ENCODE measurements at regions not wholly inside any gene's neighbourhood (a gene's known extent, or its start where the extent isn't known, plus 50 kb on each side); places are given as distances from the start of the nearest gene placed in this dataset.

DNA sequence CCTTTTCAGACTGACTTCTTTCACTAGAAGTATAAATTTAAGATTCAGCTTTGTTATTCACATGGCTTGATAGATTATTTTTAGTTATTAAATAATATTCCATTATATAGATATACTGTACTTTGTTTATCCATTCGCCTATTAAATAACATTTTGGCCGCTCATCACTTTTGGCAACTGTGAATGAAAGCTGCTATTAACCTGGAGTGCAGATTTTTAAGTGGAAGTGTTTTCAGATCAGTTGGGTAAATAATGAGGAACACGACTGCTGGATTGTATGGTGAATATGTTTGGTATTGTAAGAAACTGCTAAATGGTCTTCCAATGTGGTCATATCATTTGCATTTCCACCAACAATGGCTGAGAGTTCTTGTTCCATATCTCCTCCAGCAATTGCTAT lies 97.6 kb upstream of the ZNF804B start:
- Histone ChIP-seq H3K9me3 (ENCODE audit: low read depth) (no peaks in the 10 kb centered on the region), H3F3A (ENCODE audit: insufficient read depth) (no peaks in the 10 kb centered on the region), H3K79me2 (ENCODE audit: insufficient read depth) (no peaks in the 10 kb centered on the region), H3K27ac (no peak overlapping the region), H3K9ac (no peak overlapping the region), H3K4me1 (ENCODE audit: insufficient read depth) (no peaks in the 10 kb centered on the region), H3K4me3 (no peak overlapping the region), H3K4me2 (ENCODE audit: unreplicated experiment) (no peak overlapping the region), H3K27me3 (replicated peaks; ENCODE audit: insufficient read depth) (no peaks in the 10 kb centered on the region), H3K9me2 (ENCODE audit: insufficient read depth) (0 out of 2 replicates have a peak, but pooled peaks cover 4% of the 10 kb centered on the region), H4K20me1 (ENCODE audit: insufficient read depth) (no peaks in the 10 kb centered on the region), H2AFZ (no peak overlapping the region), H3K36me3 (ENCODE audit: low read depth) (no peaks in the 10 kb centered on the region)
- no peak for DNase-seq
- WGBS, 2 experiments (ENCODE audit: low coverage in 1 of 2, low lambda C conversion rate in 2 of 2, missing lambda C conversion rate in 2 of 2) = 28 to 30% methylated on average over 3 of the region's 3 CpGs
- in situ Hi-C loops (cut with MboI) = no loop called here
- TF ChIP-seq EZH2 (IDR thresholded peaks at IDR 0.05; ENCODE audit: insufficient read depth, poor library complexity, severe bottlenecking) (no peak), EZH2phosphoT487 (IDR thresholded peaks at IDR 0.05; ENCODE audit: insufficient read depth, low read depth) (no peak)

DNA sequence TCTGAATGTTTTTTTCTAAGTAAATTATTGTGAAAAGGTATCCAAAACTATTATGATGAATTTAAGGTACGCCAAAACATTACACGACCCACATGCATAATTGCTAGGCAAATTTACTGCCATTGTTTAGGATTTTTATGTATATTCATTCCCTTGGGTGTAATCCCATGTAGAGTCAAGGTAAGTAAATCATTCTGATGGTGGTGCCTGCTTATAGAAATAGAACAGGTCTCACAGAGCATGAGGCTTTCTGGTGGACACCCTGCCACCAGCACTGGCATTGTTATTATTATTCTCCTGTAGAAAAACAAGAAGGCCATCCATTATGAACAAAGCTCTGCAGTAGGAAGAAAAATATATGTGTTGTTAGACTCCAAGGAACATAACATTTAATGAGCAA lies 111.7 kb upstream of the ZNF804B start:
- no peak overlapping the region for H2AFZ ChIP-seq
- no peak for DNase-seq
- WGBS, 2 experiments (ENCODE audit: low coverage in 1 of 2, low lambda C conversion rate in 2 of 2, missing lambda C conversion rate in 2 of 2) = 2 to 3% methylated on average over 2 of the region's 2 CpGs
- no peaks in the 10 kb centered on the region for H3K4me1 ChIP-seq (ENCODE audit: insufficient read depth)
- H3F3A ChIP-seq (ENCODE audit: insufficient read depth) = no peaks in the 10 kb centered on the region
- in situ Hi-C loops (cut with MboI) = no loop called here
- H3K4me2 ChIP-seq (ENCODE audit: unreplicated experiment) = no peak overlapping the region
- H3K9me3 ChIP-seq (ENCODE audit: low read depth) = no peaks in the 10 kb centered on the region
- H3K27me3 ChIP-seq (replicated peaks; ENCODE audit: insufficient read depth) = no peaks in the 10 kb centered on the region
- no peak overlapping the region for H3K9ac ChIP-seq
- no peaks in the 10 kb centered on the region for H3K36me3 ChIP-seq (ENCODE audit: low read depth)
- H4K20me1 ChIP-seq (ENCODE audit: insufficient read depth) = no peaks in the 10 kb centered on the region
- H3K9me2 ChIP-seq (ENCODE audit: insufficient read depth) = no peaks in the 10 kb centered on the region
- H3K27ac ChIP-seq = no peak overlapping the region
- H3K79me2 ChIP-seq (ENCODE audit: insufficient read depth) = no peaks in the 10 kb centered on the region
- H3K4me3 ChIP-seq = no peak overlapping the region
- TF ChIP-seq EZH2 (IDR thresholded peaks at IDR 0.05; ENCODE audit: insufficient read depth, poor library complexity, severe bottlenecking) (no peak), EZH2phosphoT487 (IDR thresholded peaks at IDR 0.05; ENCODE audit: insufficient read depth, low read depth) (no peak)

DNA sequence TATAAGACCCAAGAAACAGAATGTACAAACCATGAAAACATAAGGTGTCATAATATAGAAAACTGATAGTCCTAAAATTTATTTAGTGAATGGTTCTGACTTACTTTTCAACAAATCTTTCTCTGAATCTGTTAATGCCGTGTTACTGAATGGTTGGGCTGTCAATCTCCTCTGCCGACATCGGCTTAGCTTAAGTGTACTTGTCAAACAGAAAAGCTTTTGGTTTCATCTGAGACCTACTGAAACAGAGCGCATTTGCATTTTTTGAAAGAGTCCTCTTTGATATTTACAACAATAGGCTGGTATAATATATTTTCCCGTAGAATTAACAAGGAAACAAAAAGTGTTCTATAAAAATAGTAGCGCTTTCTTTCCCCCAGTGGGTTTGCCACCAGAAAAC lies 120.9 kb upstream of the ZNF804B start:
- Histone ChIP-seq H3K4me1 (ENCODE audit: insufficient read depth) (no peaks in the 10 kb centered on the region), H3K9ac (no peak overlapping the region), H2AFZ (no peak overlapping the region), H3K4me2 (ENCODE audit: unreplicated experiment) (no peak overlapping the region), H3K27ac (no peak overlapping the region), H3K27me3 (replicated peaks; ENCODE audit: insufficient read depth) (no peaks in the 10 kb centered on the region), H3K36me3 (ENCODE audit: low read depth) (no peaks in the 10 kb centered on the region), H4K20me1 (ENCODE audit: insufficient read depth) (no peaks in the 10 kb centered on the region), H3K9me3 (ENCODE audit: low read depth) (no peaks in the 10 kb centered on the region), H3F3A (ENCODE audit: insufficient read depth) (no peaks in the 10 kb centered on the region), H3K4me3 (no peak overlapping the region), H3K79me2 (ENCODE audit: insufficient read depth) (no peaks in the 10 kb centered on the region), H3K9me2 (ENCODE audit: insufficient read depth) (no peaks in the 10 kb centered on the region)
- in situ Hi-C loops (cut with MboI) = no loop called here
- DNase-seq = no peak
- TF ChIP-seq EZH2phosphoT487 (IDR thresholded peaks at IDR 0.05; ENCODE audit: insufficient read depth, low read depth) = no peak
- no peak for TF ChIP-seq EZH2 (IDR thresholded peaks at IDR 0.05; ENCODE audit: insufficient read depth, poor library complexity, severe bottlenecking)
- 44 to 53% methylated on average over 6 of the region's 6 CpGs for WGBS, 2 experiments (ENCODE audit: low coverage in 1 of 2, low lambda C conversion rate in 2 of 2, missing lambda C conversion rate in 2 of 2)

DNA sequence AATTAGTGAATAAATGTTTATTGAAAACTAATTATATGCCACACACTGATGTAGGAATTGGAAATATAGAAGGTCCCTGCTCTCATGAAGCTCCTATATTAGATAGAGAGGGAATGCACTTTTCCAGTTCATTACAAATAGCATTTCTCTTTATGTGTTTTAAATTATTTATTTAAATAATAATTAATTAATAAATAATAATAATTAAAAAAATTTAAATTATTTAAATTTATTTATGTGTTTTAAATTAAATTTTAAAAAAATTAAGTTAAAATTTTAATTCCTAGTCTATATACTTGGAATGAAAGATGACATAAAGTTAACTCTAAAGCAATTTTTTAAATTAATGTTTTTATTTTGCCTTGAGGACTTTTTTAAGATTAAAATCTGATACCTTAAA lies 121.7 kb upstream of the ZNF804B start:
- H3K79me2 ChIP-seq (ENCODE audit: insufficient read depth) = no peaks in the 10 kb centered on the region
- H3K4me2 ChIP-seq (ENCODE audit: unreplicated experiment) = no peak overlapping the region
- H3K9ac ChIP-seq = no peak overlapping the region
- in situ Hi-C loops (cut with MboI) = no loop called here
- DNase-seq = no peak
- H3K27me3 ChIP-seq (replicated peaks; ENCODE audit: insufficient read depth) = no peaks in the 10 kb centered on the region
- H3K9me2 ChIP-seq (ENCODE audit: insufficient read depth) = no peaks in the 10 kb centered on the region
- no peak for TF ChIP-seq EZH2phosphoT487 (IDR thresholded peaks at IDR 0.05; ENCODE audit: insufficient read depth, low read depth)
- no peak for TF ChIP-seq EZH2 (IDR thresholded peaks at IDR 0.05; ENCODE audit: insufficient read depth, poor library complexity, severe bottlenecking)
- no peaks in the 10 kb centered on the region for H4K20me1 ChIP-seq (ENCODE audit: insufficient read depth)
- no peak overlapping the region for H3K4me3 ChIP-seq
- H2AFZ ChIP-seq = no peak overlapping the region
- H3K27ac ChIP-seq = no peak overlapping the region
- H3K36me3 ChIP-seq (ENCODE audit: low read depth) = no peaks in the 10 kb centered on the region
- no peaks in the 10 kb centered on the region for H3K4me1 ChIP-seq (ENCODE audit: insufficient read depth)
- H3F3A ChIP-seq (ENCODE audit: insufficient read depth) = no peaks in the 10 kb centered on the region
- no peaks in the 10 kb centered on the region for H3K9me3 ChIP-seq (ENCODE audit: low read depth)

DNA sequence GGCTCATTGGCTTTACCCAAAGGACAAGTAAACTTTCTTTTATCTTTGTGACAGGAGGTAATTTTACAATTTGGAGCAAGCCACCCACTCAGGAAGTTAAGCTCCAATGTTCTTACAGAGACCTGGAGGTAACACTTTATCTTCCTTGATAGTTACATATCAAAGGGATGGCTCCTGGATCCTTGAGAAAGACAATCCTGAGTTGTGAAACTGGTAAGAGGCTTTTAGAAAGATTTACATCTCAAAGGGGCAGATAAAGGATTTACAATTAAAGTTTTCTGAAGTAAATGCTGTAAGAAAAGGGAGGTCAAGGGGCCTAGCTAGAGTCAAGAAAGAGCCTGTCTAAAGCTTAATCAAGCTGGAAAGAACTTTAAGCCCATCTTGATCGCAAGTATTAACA lies 124.4 kb upstream of the ZNF804B start:
- Histone ChIP-seq H4K20me1 (ENCODE audit: insufficient read depth) (no peaks in the 10 kb centered on the region), H3K36me3 (ENCODE audit: low read depth) (no peaks in the 10 kb centered on the region), H3K79me2 (ENCODE audit: insufficient read depth) (no peaks in the 10 kb centered on the region), H3K4me3 (no peak overlapping the region), H3K4me1 (ENCODE audit: insufficient read depth) (no peaks in the 10 kb centered on the region), H3K9me3 (ENCODE audit: low read depth) (no peaks in the 10 kb centered on the region), H3F3A (ENCODE audit: insufficient read depth) (no peaks in the 10 kb centered on the region), H3K4me2 (ENCODE audit: unreplicated experiment) (no peak overlapping the region), H3K9ac (no peak overlapping the region), H3K9me2 (ENCODE audit: insufficient read depth) (no peaks in the 10 kb centered on the region), H3K27me3 (replicated peaks; ENCODE audit: insufficient read depth) (no peaks in the 10 kb centered on the region), H3K27ac (no peak overlapping the region), H2AFZ (no peak overlapping the region)
- DNase-seq = no peak
- 0% methylated on average over 1 of the region's 1 CpG for WGBS, 2 experiments (ENCODE audit: low coverage in 1 of 2, low lambda C conversion rate in 2 of 2, missing lambda C conversion rate in 2 of 2)
- in situ Hi-C loops (cut with MboI) = no loop called here
- TF ChIP-seq EZH2 (IDR thresholded peaks at IDR 0.05; ENCODE audit: insufficient read depth, poor library complexity, severe bottlenecking) (no peak), EZH2phosphoT487 (IDR thresholded peaks at IDR 0.05; ENCODE audit: insufficient read depth, low read depth) (no peak)

Measured in GM23248 (cell line).